ENCODE measurements at regions not wholly inside any gene's neighbourhood (a gene's known extent, or its start where the extent isn't known, plus 50 kb on each side); places are given as distances from the start of the nearest gene placed in this dataset.

DNA sequence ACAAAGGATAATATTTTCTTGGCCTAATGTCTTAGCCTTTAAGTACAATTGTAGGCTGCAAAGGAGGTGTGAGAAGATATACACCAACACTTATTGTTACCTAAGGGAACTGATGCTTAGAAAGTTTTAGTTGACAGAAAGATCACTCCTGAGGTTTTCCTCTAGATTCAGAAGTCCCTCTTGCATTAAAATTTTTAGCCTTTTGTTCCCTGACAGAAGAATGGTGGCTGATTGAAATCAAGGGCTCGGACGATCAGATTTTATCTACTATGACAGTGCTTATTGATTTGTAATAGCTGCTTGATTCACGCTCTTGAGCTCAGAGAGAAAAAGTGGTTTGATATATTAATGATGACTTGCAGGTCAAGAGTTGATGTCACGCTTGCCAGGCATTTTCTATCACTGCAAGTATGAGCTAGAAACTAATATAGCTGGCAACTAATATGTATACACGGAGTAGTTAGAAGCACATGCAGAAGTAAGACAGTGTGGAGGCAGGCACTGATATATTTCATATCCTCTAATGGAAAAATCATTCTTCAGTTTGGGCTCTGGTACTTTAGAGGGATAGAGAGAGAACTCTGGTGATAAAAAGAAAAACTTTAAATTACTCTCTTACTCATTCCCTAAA is 246.6 kb upstream of the ID4 start:
- no peaks in the 10 kb centered on the region for H3K27me3 Mint-ChIP-seq (ENCODE audit: low read depth)
- TF ChIP-seq, protein P1, sequence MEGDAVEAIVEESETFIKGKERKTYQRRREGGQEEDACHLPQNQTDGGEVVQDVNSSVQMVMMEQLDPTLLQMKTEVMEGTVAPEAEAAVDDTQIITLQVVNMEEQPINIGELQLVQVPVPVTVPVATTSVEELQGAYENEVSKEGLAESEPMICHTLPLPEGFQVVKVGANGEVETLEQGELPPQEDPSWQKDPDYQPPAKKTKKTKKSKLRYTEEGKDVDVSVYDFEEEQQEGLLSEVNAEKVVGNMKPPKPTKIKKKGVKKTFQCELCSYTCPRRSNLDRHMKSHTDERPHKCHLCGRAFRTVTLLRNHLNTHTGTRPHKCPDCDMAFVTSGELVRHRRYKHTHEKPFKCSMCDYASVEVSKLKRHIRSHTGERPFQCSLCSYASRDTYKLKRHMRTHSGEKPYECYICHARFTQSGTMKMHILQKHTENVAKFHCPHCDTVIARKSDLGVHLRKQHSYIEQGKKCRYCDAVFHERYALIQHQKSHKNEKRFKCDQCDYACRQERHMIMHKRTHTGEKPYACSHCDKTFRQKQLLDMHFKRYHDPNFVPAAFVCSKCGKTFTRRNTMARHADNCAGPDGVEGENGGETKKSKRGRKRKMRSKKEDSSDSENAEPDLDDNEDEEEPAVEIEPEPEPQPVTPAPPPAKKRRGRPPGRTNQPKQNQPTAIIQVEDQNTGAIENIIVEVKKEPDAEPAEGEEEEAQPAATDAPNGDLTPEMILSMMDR (conservative IDR thresholded peaks at IDR 0.05), result no peak
- no peak overlapping the region for H3K4me3 Mint-ChIP-seq
- DNase-seq (ENCODE audit: low read depth, low spot score), result no peak
- peaks cover 2% of the 10 kb centered on the region for H3K9me3 Mint-ChIP-seq
- H3K27ac Mint-ChIP-seq (ENCODE audit: unreplicated experiment), result no peak overlapping the region
- no peaks in the 10 kb centered on the region for H3K4me1 Mint-ChIP-seq
- no peaks in the 10 kb centered on the region for H3K36me3 Mint-ChIP-seq (ENCODE audit: low read depth)

DNA sequence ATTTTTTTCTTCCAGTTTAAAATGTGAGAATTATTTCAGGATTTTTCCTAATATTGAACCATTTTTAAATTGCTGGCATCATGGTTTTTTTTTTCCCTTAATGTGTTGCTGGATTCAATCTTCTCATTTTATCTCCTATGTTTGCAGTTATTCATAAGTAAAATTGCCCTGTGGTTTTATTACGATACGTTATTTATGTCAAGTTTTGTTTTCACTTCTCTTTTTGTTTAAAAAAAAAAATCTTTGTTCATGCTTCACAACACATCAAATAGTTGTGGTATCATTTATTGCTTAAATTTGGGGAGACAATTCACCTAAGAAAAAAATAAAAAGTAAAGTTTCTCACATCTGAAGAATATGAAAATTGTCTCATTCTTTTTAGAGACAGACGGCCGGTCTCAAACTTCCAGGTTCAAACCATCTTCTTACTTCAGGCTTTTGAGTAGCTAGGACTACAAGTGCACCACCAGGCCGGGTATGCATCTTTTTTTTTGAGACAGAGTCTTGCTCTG is 239.3 kb upstream of the ID4 start:
- Mint-ChIP-seq H3K4me3 (no peak overlapping the region), H3K4me1 (no peaks in the 10 kb centered on the region), H3K27me3 (ENCODE audit: low read depth) (no peaks in the 10 kb centered on the region), H3K36me3 (ENCODE audit: low read depth) (peaks cover 2% of the 10 kb centered on the region), H3K27ac (ENCODE audit: unreplicated experiment) (no peak overlapping the region), H3K9me3 (no peaks in the 10 kb centered on the region)
- TF ChIP-seq, protein P1 (conservative IDR thresholded peaks at IDR 0.05), result no peak
- DNase-seq (ENCODE audit: low read depth, low spot score), result no peak

DNA sequence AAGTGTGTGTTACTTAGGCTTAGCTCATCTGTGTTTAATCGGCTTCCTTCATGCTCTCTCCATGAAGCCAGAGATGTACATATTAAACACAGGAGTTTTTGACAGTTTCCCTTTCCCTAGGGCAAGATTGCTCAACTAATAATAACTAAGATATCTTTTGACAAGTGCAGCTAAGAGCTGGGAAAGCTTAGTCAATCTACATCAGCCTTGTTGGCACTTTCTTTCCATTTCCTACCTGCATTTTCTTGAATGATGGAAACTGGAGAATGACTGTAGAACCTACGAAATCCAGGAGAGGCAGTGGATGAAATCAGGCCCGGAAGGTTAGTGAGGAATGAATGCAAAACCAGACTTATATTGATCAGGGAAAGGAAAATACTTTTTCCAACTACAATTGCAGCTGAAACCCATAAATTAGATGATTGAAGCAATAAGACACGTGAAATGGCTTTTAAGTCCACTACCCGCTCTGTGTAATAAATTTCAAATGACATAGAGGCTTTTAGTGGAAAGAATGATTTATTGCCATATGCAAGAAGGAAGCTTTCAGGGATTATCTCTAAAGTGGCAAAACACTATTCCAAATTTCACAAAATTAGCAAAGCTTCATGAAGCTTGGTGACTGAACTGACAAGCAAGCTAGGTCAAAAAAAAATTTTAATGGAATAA is 237.2 kb upstream of the ID4 start:
- Mint-ChIP-seq H3K36me3 (ENCODE audit: low read depth) (peaks cover 2% of the 10 kb centered on the region), H3K4me1 (no peaks in the 10 kb centered on the region), H3K27ac (ENCODE audit: unreplicated experiment) (no peak overlapping the region), H3K9me3 (no peaks in the 10 kb centered on the region), H3K4me3 (no peak overlapping the region), H3K27me3 (ENCODE audit: low read depth) (no peaks in the 10 kb centered on the region)
- DNase-seq (ENCODE audit: low read depth, low spot score), result no peak
- TF ChIP-seq, protein P1 (conservative IDR thresholded peaks at IDR 0.05), result no peak

DNA sequence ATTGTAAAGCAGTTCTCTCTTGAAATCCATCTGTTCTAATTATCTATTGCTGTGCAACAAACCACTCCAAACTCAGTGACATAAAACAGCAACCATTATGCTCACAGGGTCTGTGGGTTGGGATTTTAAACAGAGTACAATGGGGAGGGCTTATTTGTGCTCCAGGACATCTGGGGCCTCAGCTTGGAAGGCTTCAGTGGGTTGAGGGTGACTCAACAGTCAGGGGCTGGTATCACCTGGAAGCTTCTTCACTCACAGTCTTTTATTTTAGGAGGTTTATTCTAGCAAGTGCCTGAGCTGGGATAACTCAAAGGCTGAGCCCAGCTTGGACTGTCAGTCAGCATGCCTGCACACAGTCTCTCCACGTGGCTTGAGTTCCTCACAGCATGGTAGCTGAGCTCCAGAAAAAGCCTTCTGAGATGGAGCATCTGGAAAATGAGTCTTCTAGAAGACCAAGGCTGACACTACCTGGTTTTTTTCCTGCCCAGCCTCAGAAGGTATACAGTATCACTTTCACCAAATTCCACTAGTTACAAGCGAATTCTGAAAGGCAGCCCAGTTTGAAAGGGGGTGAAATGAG is 234.6 kb upstream of the ID4 start:
- H3K4me3 Mint-ChIP-seq, result no peak overlapping the region
- H3K9me3 Mint-ChIP-seq, result peaks cover 7% of the 10 kb centered on the region
- H3K4me1 Mint-ChIP-seq, result no peaks in the 10 kb centered on the region
- no peak overlapping the region for H3K27ac Mint-ChIP-seq (ENCODE audit: unreplicated experiment)
- TF ChIP-seq, protein P1 (conservative IDR thresholded peaks at IDR 0.05), result no peak
- no peaks in the 10 kb centered on the region for H3K27me3 Mint-ChIP-seq (ENCODE audit: low read depth)
- DNase-seq (ENCODE audit: low read depth, low spot score), result no peak
- peaks cover 5% of the 10 kb centered on the region for H3K36me3 Mint-ChIP-seq (ENCODE audit: low read depth)

DNA sequence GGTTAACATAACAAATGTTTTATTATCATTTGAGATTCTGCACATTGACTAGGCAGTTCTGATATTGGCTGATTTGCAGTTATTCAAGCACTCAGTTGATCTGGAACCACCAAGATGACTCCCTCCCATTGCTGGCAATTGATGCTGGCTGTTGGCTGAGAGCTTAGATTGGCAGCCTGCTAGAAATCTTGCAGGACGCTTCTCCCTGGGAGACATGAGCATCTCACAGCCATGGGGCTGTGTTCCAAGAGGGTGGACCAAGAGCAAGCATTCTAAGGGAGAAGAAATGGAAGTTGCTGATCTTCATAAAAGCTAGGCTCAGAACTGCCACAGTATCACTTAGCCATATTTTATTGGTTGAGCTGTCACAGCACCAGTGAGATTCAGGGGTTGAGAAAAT is 233.4 kb upstream of the ID4 start:
- Mint-ChIP-seq H3K9me3 (peaks cover 7% of the 10 kb centered on the region), H3K36me3 (ENCODE audit: low read depth) (peaks cover 3% of the 10 kb centered on the region)

More for the DNA sequence above, 233.4 kb upstream of the ID4 start:
- Mint-ChIP-seq H3K27ac (ENCODE audit: unreplicated experiment) (no peak overlapping the region), H3K4me1 (no peaks in the 10 kb centered on the region), H3K27me3 (ENCODE audit: low read depth) (no peaks in the 10 kb centered on the region), H3K4me3 (no peak overlapping the region)
- DNase-seq (ENCODE audit: low read depth, low spot score), result no peak
- TF ChIP-seq, protein P1 (conservative IDR thresholded peaks at IDR 0.05), result no peak

All from neural crest cell (in vitro differentiated cells).